ENCODE measurements at regions not wholly inside any gene's neighbourhood (a gene's known extent, or its start where the extent isn't known, plus 50 kb on each side); places are given as distances from the start of the nearest gene placed in this dataset.

GRCh38 chr18:2302012-2302411 is 269.3 kb downstream of the METTL4 start:
- TF ChIP-seq CTCF (IDR thresholded peaks at IDR 0.05; ENCODE audit: insufficient read depth, low read length) (no peak), POLR2AphosphoS5 (IDR thresholded peaks at IDR 0.05; ENCODE audit: low read depth) (no peak), REST (IDR thresholded peaks at IDR 0.05; ENCODE audit: insufficient replicate concordance, low read depth) (no peak), GABPA (IDR thresholded peaks at IDR 0.05; ENCODE audit: low read depth) (no peak), SPI1 (IDR thresholded peaks at IDR 0.05; ENCODE audit: borderline replicate concordance, low read depth) (no peak)

All from HL-60 (cell line).